IMR-90 (cell line): ENCODE measurements at regions not wholly inside any gene's neighbourhood (a gene's known extent, or its start where the extent isn't known, plus 50 kb on each side); places are given as distances from the start of the nearest gene placed in this dataset.
"Not testable (repeated sequence)": the region's sequence is repeated elsewhere in the genome, so short reads cannot be mapped to it uniquely, and the experiment has no call there.

ENCODE experiments used
- CEBPB ChIP-seq: IDR thresholded peaks from 2 replicates; pipeline ENCODE4 v1.6.1; 2012; ENCODE audit warnings: low read depth, low read length, improper control_type of control experiment
- FOS ChIP-seq: fragments of 150-350 bp; IDR thresholded peaks from 2 replicates; pipeline ENCODE4 v1.6.1; 2016; ENCODE audit warnings: low read depth, low read length
- MAFK ChIP-seq: IDR thresholded peaks from 2 replicates; pipeline ENCODE4 v1.6.1; 2012; ENCODE audit warnings: low read depth, low read length, improper control_type of control experiment
- MXI1 ChIP-seq: IDR thresholded peaks from 2 replicates; pipeline ENCODE4 v1.6.1; 2012; ENCODE audit warnings: low read depth, mild to moderate bottlenecking, low read length, moderate library complexity, borderline replicate concordance
- POLR2A ChIP-seq: IDR thresholded peaks from 2 replicates; pipeline ENCODE4 v1.6.1; 2012; ENCODE audit warnings: mild to moderate bottlenecking, low read depth, low read length
- RAD21 ChIP-seq: IDR thresholded peaks from 2 replicates; pipeline ENCODE4 v1.6.1; 2012; ENCODE audit warnings: low read length, improper control_type of control experiment
- RCOR1 ChIP-seq: IDR thresholded peaks from 2 replicates; pipeline ENCODE4 v1.6.1; 2012; ENCODE audit warnings: mild to moderate bottlenecking, low read length, improper control_type of control experiment; ENCODE audit not compliant: insufficient replicate concordance
- TF ChIP-seq, protein P1 (sequence below): conservative IDR thresholded peaks from 2 replicates; pipeline ENCODE4 v1.5.1; 2012; ENCODE audit warnings: mild to moderate bottlenecking, low read depth, low read length, improper control_type of control experiment

GRCh38 chr3:146354421-146354820 is 103.5 kb upstream of the PLSCR4 start:
- TF ChIP-seq, protein P1, sequence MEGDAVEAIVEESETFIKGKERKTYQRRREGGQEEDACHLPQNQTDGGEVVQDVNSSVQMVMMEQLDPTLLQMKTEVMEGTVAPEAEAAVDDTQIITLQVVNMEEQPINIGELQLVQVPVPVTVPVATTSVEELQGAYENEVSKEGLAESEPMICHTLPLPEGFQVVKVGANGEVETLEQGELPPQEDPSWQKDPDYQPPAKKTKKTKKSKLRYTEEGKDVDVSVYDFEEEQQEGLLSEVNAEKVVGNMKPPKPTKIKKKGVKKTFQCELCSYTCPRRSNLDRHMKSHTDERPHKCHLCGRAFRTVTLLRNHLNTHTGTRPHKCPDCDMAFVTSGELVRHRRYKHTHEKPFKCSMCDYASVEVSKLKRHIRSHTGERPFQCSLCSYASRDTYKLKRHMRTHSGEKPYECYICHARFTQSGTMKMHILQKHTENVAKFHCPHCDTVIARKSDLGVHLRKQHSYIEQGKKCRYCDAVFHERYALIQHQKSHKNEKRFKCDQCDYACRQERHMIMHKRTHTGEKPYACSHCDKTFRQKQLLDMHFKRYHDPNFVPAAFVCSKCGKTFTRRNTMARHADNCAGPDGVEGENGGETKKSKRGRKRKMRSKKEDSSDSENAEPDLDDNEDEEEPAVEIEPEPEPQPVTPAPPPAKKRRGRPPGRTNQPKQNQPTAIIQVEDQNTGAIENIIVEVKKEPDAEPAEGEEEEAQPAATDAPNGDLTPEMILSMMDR = not testable (repeated sequence)
- TF ChIP-seq POLR2A, MAFK, RCOR1, RAD21, CEBPB, FOS, MXI1: not testable (repeated sequence)
